Gastroesophageal sphincter (tissue), 3 donors: ENCODE measurements at regions not wholly inside any gene's neighbourhood (a gene's known extent, or its start where the extent isn't known, plus 50 kb on each side); places are given as distances from the start of the nearest gene placed in this dataset.

Experiments
- POLR2A ChIP-seq, 2 donors: fragments of 450-650 bp; IDR thresholded peaks; one replicate each; pipeline ENCODE4 v1.6.1; 2017; ENCODE audit warnings: antibody characterized with exemption in 2 of 2, mild to moderate bottlenecking in 2 of 2, moderate library complexity in 1 of 2
- TF ChIP-seq, protein P1 (sequence below), 4 experiments: fragments of 200-600 bp in 2 of 4; fragments of 450-650 bp in 2 of 4; sonication (generic) in 1 of 4; IDR thresholded peaks; one replicate each; pipeline ENCODE4 v1.5.1; 2017 to 2019; ENCODE audit warnings: antibody characterized with exemption in 4 of 4, mild to moderate bottlenecking in 2 of 4, moderate library complexity in 2 of 4

DNA sequence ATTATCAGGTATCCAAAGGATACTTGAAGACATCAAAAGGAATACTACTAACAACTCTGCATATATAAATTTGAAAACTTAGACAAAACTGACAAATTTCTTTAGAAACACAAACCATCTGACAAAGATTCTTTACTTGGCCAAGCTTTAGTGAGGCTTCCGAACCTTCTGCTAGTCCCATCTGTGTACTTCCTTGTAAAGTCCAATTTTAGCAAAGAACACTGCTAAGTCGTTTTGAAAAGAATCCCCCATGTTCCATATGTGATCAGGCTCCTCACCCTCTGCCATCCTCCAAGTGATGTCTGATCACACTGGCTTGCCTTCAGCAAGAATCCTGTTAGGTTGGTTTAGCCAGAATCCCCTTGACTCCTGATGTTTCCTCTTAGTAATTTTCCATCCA is 150.0 kb upstream of the ACO1 start:
- no peak for TF ChIP-seq POLR2A (IDR thresholded peaks at IDR 0.05)
- TF ChIP-seq, protein P1, sequence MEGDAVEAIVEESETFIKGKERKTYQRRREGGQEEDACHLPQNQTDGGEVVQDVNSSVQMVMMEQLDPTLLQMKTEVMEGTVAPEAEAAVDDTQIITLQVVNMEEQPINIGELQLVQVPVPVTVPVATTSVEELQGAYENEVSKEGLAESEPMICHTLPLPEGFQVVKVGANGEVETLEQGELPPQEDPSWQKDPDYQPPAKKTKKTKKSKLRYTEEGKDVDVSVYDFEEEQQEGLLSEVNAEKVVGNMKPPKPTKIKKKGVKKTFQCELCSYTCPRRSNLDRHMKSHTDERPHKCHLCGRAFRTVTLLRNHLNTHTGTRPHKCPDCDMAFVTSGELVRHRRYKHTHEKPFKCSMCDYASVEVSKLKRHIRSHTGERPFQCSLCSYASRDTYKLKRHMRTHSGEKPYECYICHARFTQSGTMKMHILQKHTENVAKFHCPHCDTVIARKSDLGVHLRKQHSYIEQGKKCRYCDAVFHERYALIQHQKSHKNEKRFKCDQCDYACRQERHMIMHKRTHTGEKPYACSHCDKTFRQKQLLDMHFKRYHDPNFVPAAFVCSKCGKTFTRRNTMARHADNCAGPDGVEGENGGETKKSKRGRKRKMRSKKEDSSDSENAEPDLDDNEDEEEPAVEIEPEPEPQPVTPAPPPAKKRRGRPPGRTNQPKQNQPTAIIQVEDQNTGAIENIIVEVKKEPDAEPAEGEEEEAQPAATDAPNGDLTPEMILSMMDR (IDR thresholded peaks at IDR 0.05): no peak
